GM12878 (cell line): ENCODE measurements at regions not wholly inside any gene's neighbourhood (a gene's known extent, or its start where the extent isn't known, plus 50 kb on each side); places are given as distances from the start of the nearest gene placed in this dataset.
A peak's percentile ranks its signal among the peaks of the same experiment; 100 is the strongest.

ENCODE experiments used
- ATAC-seq: fragments of 200-7000 bp; cut with Tn5 transposase; 3 replicates; pipeline ENCODE4 v1.9.1; 2020; ENCODE audit warnings: mild to moderate bottlenecking, moderate library complexity
- BruUV-seq: library from RNA; stranded (reverse); fragments of 400-500 nt; replicated peaks from 2 replicates; lab custom pipeline; 2021; lab: Mats Ljungman, UMichigan
- CTCF ChIA-PET: fragments of 300-600 bp; sonication (Branson Sonifier 250); formaldehyde crosslinking; extraction: SDS; loops from one replicate; lab custom pipeline; 2021; ENCODE audit warnings: inconsistent platforms; lab: Yijun Ruan, JAX
- POLR2A ChIA-PET: fragments of 350-600 bp; formaldehyde crosslinking; extraction: SDS; loops from one replicate; lab custom pipeline; 2021; ENCODE audit warnings: inconsistent platforms; lab: Charles Lee
- RAD21 ChIA-PET: fragments of 300-600 bp; sonication (Branson Sonifier 250); formaldehyde crosslinking; loops from one replicate; lab custom pipeline; 2023; ENCODE audit warnings: antibody characterized with exemption; ENCODE audit not compliant: unreplicated experiment; lab: Charles Lee
- SMC1A ChIA-PET: fragments of 300-600 bp; sonication (Branson Sonifier 250); formaldehyde crosslinking; loops from one replicate; lab custom pipeline; 2023; ENCODE audit not compliant: unreplicated experiment, uncharacterized antibody; lab: Charles Lee
- DNase-seq: peaks from one replicate; pipeline ENCODE4 v3.0.0-alpha.2; 2011; ENCODE audit warnings: low read depth, low spot score
- FAIRE-seq: peaks from 3 replicates; lab custom pipeline; 2011; peaks lifted over from hg19 to GRCh38; lab: Jason Lieb, UNC
- H2AFZ ChIP-seq: 2 replicates; pipeline ENCODE4 v1.6.0; 2011; ENCODE audit warnings: low read depth, low read length, control low read depth; ENCODE audit not compliant: control insufficient read depth
- H3K27ac ChIP-seq: 2 replicates; pipeline ENCODE4 v1.5.1; 2011; ENCODE audit warnings: control low read depth; ENCODE audit not compliant: control insufficient read depth, insufficient read depth
- H3K27me3 ChIP-seq, 2 experiments: replicated peaks in 1 of 2; 2 replicates each; pipeline versions ENCODE4 v1.6.0 to v1.6.1; 2011; ENCODE audit warnings: low read length in 1 of 2; ENCODE audit not compliant: control insufficient read depth in 2 of 2, insufficient read depth in 2 of 2
- H3K36me3 ChIP-seq, 2 experiments: 2 replicates each; pipeline ENCODE4 v1.5.1; 2011; ENCODE audit warnings: low read length in 1 of 2; ENCODE audit not compliant: control insufficient read depth in 2 of 2, insufficient read depth in 2 of 2
- H3K4me1 ChIP-seq: 2 replicates; pipeline ENCODE4 v1.6.1; 2011; ENCODE audit warnings: mild to moderate bottlenecking, low read length, moderate library complexity, mixed read lengths; ENCODE audit not compliant: control insufficient read depth, insufficient read depth
- H3K4me2 ChIP-seq: 2 replicates; pipeline ENCODE4 v1.6.0; 2011; ENCODE audit warnings: control low read depth; ENCODE audit not compliant: control insufficient read depth, insufficient read depth
- H3K4me3 ChIP-seq: fragments of 200-600 bp; sonication (generic); 2 replicates; pipeline ENCODE4 v1.5.1; 2016
- H3K79me2 ChIP-seq: 2 replicates; pipeline ENCODE4 v1.6.0; 2011; ENCODE audit warnings: low read length; ENCODE audit not compliant: control insufficient read depth, insufficient read depth
- H3K9ac ChIP-seq: 2 replicates; pipeline ENCODE4 v1.8.0; 2011; ENCODE audit warnings: low read length, control low read depth, mixed read lengths; ENCODE audit not compliant: control insufficient read depth, insufficient read depth
- H3K9me3 ChIP-seq: replicated peaks from 3 replicates; pipeline ENCODE4 v1.5.1; 2011; ENCODE audit warnings: mild to moderate bottlenecking, low read length; ENCODE audit not compliant: control insufficient read depth, insufficient read depth
- H4K20me1 ChIP-seq: 2 replicates; pipeline ENCODE4 v1.6.0; 2011; ENCODE audit not compliant: control insufficient read depth, insufficient read depth
- BACH1 ChIP-seq: fragments of 450-650 bp; IDR thresholded peaks from 2 replicates; pipeline ENCODE4 v1.6.1; 2017; ENCODE audit warnings: mild to moderate bottlenecking, borderline replicate concordance
- CTCF ChIP-seq, 3 experiments: IDR thresholded peaks in 2 of 3; conservative IDR thresholded peaks in 1 of 3; 2 replicates each; pipeline ENCODE4 v1.5.1; 2011; ENCODE audit warnings: low read depth in 3 of 3, low read length in 3 of 3, mild to moderate bottlenecking in 3 of 3, control low read depth in 2 of 3, moderate library complexity in 2 of 3, inconsistent platforms in 1 of 3, mixed read lengths in 1 of 3; ENCODE audit not compliant: control insufficient read depth in 2 of 3, insufficient read depth in 1 of 3; ENCODE audit errors: extremely low read depth in 1 of 3
- JUND ChIP-seq: IDR thresholded peaks from 2 replicates; pipeline ENCODE4 v1.6.1; 2012; ENCODE audit warnings: low read depth, mild to moderate bottlenecking, low read length, improper control_type of control experiment, moderate library complexity
- NFIC ChIP-seq: IDR thresholded peaks from 2 replicates; pipeline ENCODE4 v1.6.1; 2012; ENCODE audit warnings: low read depth, mild to moderate bottlenecking, inconsistent platforms, low read length, moderate library complexity
- ZBTB11 ChIP-seq: fragments of 450-650 bp; formaldehyde crosslinking; IDR thresholded peaks from 2 replicates; pipeline ENCODE4 v1.5.0; 2022; ENCODE audit warnings: mild to moderate bottlenecking, missing genetic modification characterization
- WGBS: methylation state at CpG from one replicate; pipeline ENCODE4 v1.1.6; 2016; ENCODE audit warnings: low lambda C conversion rate; ENCODE audit not compliant: insufficient replicate concordance, insufficient coverage; ENCODE audit errors: missing lambda C conversion rate; 5-methylcytosine and 5-hydroxymethylcytosine counted together
- in situ Hi-C: fragments of 300-500 bp; cut with MboI; formaldehyde crosslinking; loops from 9 replicates; pipeline ENCODE4 v1.14.3; 2018; ENCODE audit warnings: mixed read lengths
- intact Hi-C: fragments of 100-400 bp; cut with micrococcal nuclease; formaldehyde crosslinking; loops from one replicate; pipeline ENCODE4 v1.14.2; 2022; ENCODE audit not compliant: unreplicated experiment

GRCh38 chr2:106572541-106573450 is 85.6 kb downstream of the CD8B2 start:
- Histone ChIP-seq H3K79me2 (no peaks in the 10 kb centered on the region), H2AFZ (no peak overlapping the region), H4K20me1 (no peaks in the 10 kb centered on the region), H3K9me3 (no peaks in the 10 kb centered on the region), H3K27me3 (no peaks in the 10 kb centered on the region; a peak in 1 of 4 replicates), H3K36me3 (no peaks in the 10 kb centered on the region), H3K4me2 (no peak overlapping the region), H3K4me1 (no peaks in the 10 kb centered on the region), H3K9ac (no peak overlapping the region), H3K4me3 (no peak overlapping the region), H3K27ac (no peak overlapping the region)
- intact Hi-C loops = no loop called here
- FAIRE-seq (no peak), DNase-seq (no peak), ATAC-seq (no peak)
- CTCF ChIA-PET = interaction anchor here (1.0 to 3.2 kb wide), 4 partner anchors 8 to 11 kb away, joined by 3 to 19 read pairs (median 4); no protein-coding TSS in a partner anchor
- RAD21 ChIA-PET = interaction anchor here (0.7 kb wide), 1 partner anchor 469 kb away, joined by 3 read pairs; no protein-coding TSS in a partner anchor
- WGBS = 37% methylated on average over 8 of the region's 8 CpGs
- SMC1A ChIA-PET = interaction anchor here (1.1 kb wide), 1 partner anchor 11 kb away, joined by 4 read pairs; no protein-coding TSS in a partner anchor
- POLR2A ChIA-PET = no interaction called here
- TF ChIP-seq BACH1 = no peak
- peak; percentile 30 to 57 (median 45) for TF ChIP-seq CTCF (IDR thresholded peaks at IDR 0.05 in 2 of 3, conservative IDR thresholded peaks at IDR 0.05 in 1 of 3; ENCODE audit: control insufficient read depth in 2 of 3, extremely low read depth in 1 of 3, insufficient read depth in 1 of 3, low read depth in 3 of 3, low read length in 3 of 3)
- no peak for TF ChIP-seq NFIC
- TF ChIP-seq ZBTB11 (CRISPR knock-in tag) = no peak
- no peak for TF ChIP-seq JUND
- no TSS peak for BruUV-seq
- in situ Hi-C loops = no loop called here
